ENCODE measurements at regions not wholly inside any gene's neighbourhood (a gene's known extent, or its start where the extent isn't known, plus 50 kb on each side); places are given as distances from the start of the nearest gene placed in this dataset. TPM values are rescaled to one million over a fixed set of nuclear protein-coding genes. Genes with fewer than 3 reads are reported as not detected.

Small RNA genes in the stretch of these regions (small RNA-seq; reads per million reads assigned to genes)
- not detected for gene AC008740.2

Data from liver (tissue), 1 donor.